DMS153 treated with DMSO at 0.1 percent for 48 hours (cell line): ENCODE measurements at regions not wholly inside any gene's neighbourhood (a gene's known extent, or its start where the extent isn't known, plus 50 kb on each side); places are given as distances from the start of the nearest gene placed in this dataset.

Source experiments
- DNase-seq: peaks from one replicate; lab custom pipeline; 2025; ENCODE audit not compliant: unreplicated experiment; lab: John Stamatoyannopoulos, UW

- no peak for DNase-seq
Measured at GRCh38 chr5:28500511-28500910, 1462.1 kb upstream of the CDH9 start.

- no peak for DNase-seq
Measured at GRCh38 chr5:28499766-28500290, 1461.4 kb upstream of the CDH9 start.

DNA sequence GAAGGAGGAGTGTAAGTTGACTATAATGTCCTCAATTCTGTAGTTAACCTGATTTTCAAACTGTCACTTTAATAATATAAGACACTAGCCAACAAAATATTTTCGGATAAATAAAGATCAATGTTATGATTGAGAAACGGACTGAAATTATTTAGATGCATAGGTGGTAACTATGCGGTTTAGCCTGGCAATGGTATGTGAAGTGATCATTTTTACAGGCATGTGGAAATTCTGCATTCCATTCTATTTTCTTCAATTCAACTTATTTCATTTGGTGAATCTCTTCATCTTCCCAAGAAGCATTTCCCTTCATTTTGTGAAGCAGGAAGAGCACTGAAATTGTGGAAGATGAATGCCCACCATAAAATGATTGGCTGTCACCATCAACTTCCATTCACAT is 1457.5 kb upstream of the CDH9 start:
- no peak for DNase-seq

- DNase-seq, result no peak
Measured at GRCh38 chr5:28493456-28493855, 1455.1 kb upstream of the CDH9 start.

GRCh38 chr5:28488752-28489151 is 1450.4 kb upstream of the CDH9 start:
- no peak for DNase-seq

DNA sequence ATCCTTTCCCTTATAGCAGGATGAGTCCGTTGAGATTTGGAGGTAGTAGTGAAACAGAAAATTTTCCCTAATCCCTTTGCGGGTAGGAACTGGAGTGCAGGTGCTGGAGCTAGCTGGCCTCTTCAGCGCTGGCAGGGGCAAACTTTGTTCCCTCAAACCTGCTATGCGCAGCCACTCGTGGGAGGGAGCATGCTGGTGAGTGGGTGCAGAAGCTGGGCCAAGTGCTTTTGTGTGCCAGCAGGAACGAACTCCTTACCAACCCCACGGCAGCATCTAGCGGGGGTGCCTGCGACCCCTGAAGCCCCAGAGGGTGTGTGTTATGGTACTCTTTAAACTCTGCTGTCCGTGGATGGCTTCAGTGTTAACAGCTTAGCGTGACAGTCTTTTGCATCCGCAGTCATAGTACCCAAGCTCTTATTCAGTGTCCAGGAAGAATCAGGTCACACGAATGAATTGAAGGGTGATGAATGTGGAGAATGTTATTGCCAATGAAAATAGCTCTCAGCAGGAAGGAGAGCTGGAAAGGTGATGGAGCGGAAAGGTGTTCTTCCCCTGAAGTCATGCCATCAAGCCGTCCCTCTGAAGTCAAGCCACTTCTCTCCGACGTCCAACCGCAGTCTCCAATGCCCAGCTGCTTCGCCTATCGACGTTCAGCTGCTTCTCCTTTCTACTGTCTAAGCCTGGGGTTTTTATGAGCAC is 1445.1 kb upstream of the CDH9 start:
- DNase-seq, result no peak

DNA sequence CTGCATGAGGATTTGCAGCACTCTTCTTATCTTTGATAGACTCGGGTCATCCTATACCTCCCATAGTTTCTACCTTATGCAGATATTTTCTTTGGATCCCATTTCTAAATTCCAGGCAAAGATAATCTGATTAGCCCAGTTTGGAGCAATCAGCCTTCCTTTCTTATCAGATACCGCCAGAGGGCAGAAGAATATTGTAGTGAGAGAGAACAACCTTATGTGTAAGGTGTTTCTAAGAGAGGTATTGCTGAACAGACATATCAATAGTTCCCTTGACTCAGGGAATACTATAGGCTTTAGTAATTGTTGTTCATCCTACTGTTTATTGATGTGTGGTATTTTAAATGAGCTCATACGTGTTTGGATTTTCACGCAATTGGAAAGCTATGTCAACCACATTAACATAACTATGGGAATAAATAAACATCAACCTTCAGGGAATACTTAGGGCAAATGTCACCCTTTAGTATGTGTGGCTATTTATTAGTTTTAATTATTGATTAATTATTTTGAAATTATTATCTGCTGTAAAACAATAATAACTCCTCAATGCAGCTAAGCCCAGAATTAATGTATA is 1435.2 kb upstream of the CDH9 start:
- peak; percentile 36 for DNase-seq

GRCh38 chr5:28468166-28468565 is 1429.8 kb upstream of the CDH9 start:
- no peak for DNase-seq

GRCh38 chr5:28463728-28464127 is 1425.3 kb upstream of the CDH9 start:
- DNase-seq, result no peak

GRCh38 chr5:28451483-28451882 is 1413.1 kb upstream of the CDH9 start:
- no peak for DNase-seq

- no peak for DNase-seq
Measured at GRCh38 chr5:28450997-28451396, 1412.6 kb upstream of the CDH9 start.

DNA sequence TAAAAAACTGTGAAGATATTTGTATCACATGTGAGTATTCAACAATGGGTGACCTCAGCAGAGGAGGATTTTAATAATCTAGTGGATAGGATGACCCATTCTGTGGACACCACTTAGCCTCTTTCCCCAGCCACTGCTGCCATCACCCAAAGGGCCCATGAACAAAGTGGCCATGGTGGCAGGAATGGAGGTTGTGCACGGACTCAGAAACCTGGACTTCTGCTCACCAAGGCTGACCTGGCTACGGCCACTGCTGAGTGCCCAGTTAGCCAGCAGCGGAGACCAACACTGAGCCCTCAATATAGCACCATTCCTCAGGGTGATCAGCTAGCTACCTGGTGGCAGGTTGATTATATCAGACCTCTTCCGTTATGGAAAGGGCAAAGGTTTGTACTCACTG is 1410.4 kb upstream of the CDH9 start:
- DNase-seq, result no peak

DNA sequence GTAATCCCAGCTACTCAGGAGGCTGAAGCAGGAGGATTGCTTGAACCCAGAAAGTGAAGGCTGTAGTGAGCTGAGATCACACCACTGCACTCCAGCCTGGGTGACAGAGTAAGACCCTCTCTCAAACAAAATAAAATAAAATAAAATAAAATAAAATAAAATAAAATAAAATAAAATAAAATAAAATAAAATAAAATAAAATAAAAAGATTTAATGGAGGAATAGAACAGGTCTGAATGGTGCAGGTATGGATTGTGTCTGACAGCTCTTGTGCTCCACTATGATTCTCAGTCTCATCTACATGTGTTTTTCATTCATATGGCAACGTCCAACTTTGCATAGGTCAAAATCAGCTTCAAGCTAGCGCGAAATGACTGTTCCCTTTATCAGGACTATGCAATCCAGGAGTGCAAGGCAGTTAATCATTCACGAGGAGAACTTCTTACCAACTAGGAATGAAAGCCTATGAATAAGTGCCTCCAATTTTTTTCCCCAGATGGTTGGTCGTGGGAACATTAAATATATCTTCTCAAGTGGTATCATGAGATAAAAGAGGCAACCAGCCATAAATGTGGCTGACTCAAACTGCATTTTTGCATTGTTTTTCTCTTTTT is 1392.3 kb upstream of the CDH9 start:
- DNase-seq, result no peak

GRCh38 chr5:28421141-28421540 is 1382.8 kb upstream of the CDH9 start:
- DNase-seq, result no peak

DNA sequence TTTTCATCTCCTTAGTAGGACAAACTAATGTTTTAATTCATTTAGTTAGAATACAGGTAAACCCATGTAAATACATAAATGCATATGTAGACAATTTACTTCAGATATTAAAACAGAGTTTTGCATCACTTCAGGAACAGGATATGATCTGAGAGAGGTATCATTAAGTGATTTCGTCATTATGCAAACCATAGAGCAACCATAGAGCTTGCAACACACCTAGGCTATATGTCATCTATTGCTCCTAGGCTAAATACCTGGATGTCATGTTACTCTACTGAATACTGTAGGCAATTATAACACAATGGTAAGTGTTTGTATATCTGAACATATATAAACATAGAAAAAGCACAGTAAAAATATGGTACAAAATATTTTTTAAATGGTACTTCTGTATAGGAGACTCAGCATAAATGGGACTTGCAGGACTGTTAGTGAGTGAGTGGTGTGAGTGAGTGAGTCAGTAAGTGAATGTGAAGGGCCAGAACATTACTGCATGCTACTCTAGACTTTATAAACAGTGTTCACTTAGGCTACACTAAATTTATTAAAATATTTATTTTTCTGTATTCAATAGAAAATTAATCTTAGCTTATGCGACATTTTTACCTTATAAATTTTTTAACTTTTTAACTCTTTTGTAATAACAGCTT is 1377.5 kb upstream of the CDH9 start:
- DNase-seq, result no peak

DNA sequence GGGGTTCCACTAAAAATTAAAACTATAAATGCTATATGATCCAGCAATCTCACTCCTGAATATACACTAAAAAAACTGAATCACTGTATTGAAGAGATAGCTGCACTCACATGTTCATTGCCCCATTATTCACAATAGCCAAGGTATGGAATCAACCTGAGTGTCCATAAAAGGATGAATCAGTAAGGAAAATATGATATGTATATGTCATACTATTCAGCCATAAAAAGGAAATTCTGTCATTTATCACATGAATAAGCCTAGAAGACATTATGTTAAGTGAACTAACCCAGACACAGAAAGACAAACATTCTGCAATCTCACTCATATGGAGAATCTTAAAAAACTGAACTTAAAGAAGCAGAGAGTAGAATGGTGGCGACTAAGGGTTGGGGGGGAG is 1376.2 kb upstream of the CDH9 start:
- no peak for DNase-seq

- DNase-seq, result no peak
Measured at GRCh38 chr5:28408651-28409050, 1370.3 kb upstream of the CDH9 start.

DNA sequence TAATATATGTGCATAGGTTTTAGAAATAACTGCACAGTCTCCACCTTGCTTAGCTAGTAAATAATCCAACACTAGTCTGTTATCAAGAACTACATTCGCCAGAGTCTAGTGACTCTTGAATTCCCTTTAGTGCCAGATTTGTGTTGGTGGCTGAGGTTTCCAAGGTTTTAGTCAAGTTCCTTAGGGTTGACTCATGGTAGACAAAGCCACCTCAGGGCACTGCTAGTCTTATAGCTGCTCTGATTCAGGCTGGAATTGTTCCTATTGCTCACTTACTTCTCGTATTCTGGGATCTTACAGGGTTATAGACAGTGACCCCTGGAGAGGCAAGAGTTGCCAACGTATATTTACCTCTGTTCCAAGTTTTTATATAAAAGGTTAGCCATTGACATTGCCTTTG is 1369.8 kb upstream of the CDH9 start:
- no peak for DNase-seq

GRCh38 chr5:28404363-28405071 is 1366.1 kb upstream of the CDH9 start:
- DNase-seq, result no peak

GRCh38 chr5:28403846-28404245 is 1365.5 kb upstream of the CDH9 start:
- DNase-seq, result peak; percentile 18

- no peak for DNase-seq
Measured at GRCh38 chr5:28402590-28403301, 1364.4 kb upstream of the CDH9 start.
